Activated CD8-positive, alpha-beta memory T cell treated with anti-CD3 and anti-CD28 coated beads, Interleukin-2, amount 10 ng/mL, durations not matched to agents 7 days and 5 days (primary cell): ENCODE measurements at regions not wholly inside any gene's neighbourhood (a gene's known extent, or its start where the extent isn't known, plus 50 kb on each side); places are given as distances from the start of the nearest gene placed in this dataset.
A peak's percentile ranks its signal among the peaks of the same experiment; 100 is the strongest.
"Not testable (repeated sequence)": the region's sequence is repeated elsewhere in the genome, so short reads cannot be mapped to it uniquely, and the experiment has no call there.

Source experiments
- ATAC-seq: fragments of 150-1000 bp; cut with Tn5 transposase; one replicate; pipeline ENCODE4 v1.10.0; 2021; ENCODE audit warnings: moderate library complexity
- CTCF ChIA-PET: fragments of 350-600 bp; sonication (Branson Sonifier 250); formaldehyde crosslinking; loops from one replicate; lab custom pipeline; 2021; ENCODE audit warnings: antibody characterized with exemption; lab: Charles Lee
- DNase-seq: peaks from one replicate; pipeline ENCODE4 v3.0.0-alpha.2; 2020
- H3K27ac Mint-ChIP-seq: one replicate; pipeline ENCODE4 v1.8.0; 2021; ENCODE audit warnings: mild to moderate bottlenecking, mixed read lengths
- H3K27me3 Mint-ChIP-seq: one replicate; pipeline ENCODE4 v1.8.0; 2021; ENCODE audit warnings: mixed read lengths
- H3K36me3 Mint-ChIP-seq: one replicate; pipeline ENCODE4 v1.8.0; 2021; ENCODE audit warnings: mild to moderate bottlenecking, mixed read lengths
- H3K4me1 Mint-ChIP-seq: one replicate; pipeline ENCODE4 v1.8.0; 2021; ENCODE audit warnings: mixed read lengths
- H3K4me3 Mint-ChIP-seq: one replicate; pipeline ENCODE4 v1.8.0; 2021; ENCODE audit warnings: mild to moderate bottlenecking, moderate library complexity, mixed read lengths
- H3K9me3 Mint-ChIP-seq: one replicate; pipeline ENCODE4 v1.8.0; 2022; ENCODE audit warnings: low read depth, mixed read lengths

DNA sequence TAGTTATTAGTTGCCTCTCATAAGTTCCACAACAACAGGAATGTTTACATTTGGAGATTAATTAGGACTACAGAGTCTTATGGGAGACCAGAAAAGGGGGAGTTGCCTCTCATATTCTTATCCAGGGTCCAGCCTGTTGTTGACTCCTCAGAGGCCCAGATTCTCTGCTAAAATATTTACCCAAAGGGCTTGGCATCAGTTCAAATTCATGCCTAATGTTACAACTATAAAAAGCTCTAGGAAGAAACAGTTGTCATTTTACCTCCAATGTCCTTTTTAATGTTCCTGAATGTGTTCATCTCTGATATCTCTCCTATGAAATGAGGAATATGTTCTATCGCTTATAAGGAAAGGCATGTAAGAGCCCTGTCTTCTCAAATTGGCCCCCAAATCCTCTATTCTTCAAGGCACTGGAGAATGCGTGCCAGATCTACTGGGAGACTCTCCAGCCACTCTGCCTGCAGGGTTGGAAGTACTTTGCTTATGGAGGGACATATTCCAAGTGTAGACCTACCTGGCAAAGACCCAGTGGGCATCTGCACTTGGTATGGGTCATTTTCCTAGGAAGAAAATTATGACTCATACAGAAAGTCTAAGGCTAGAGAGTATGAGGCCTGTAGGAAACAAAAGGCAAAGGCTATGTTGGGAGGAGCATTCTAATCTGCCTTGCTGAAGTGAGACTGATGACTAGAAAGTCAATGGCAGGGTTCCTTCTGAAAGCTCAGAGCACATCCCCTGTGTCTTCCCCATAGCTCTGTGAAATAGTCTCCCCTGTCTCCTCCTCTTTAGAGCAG lies 192.6 kb downstream of the ESM1 start:
- H3K36me3 Mint-ChIP-seq, result peaks cover 11% of the 10 kb centered on the region
- no peak for ATAC-seq
- H3K27me3 Mint-ChIP-seq, result no peaks in the 10 kb centered on the region
- H3K9me3 Mint-ChIP-seq, result no peaks in the 10 kb centered on the region
- no peak overlapping the region for H3K4me3 Mint-ChIP-seq
- CTCF ChIA-PET, result interaction anchor here (1.6 to 1.7 kb wide), 2 partner anchors 48 to 275 kb away, joined by 5 to 6 read pairs; partner anchors contain the start of gene SNX18
- H3K4me1 Mint-ChIP-seq, result peaks cover 30% of the 10 kb centered on the region
- H3K27ac Mint-ChIP-seq, result peak overlapping the region; percentile 26
- DNase-seq, result no peak

DNA sequence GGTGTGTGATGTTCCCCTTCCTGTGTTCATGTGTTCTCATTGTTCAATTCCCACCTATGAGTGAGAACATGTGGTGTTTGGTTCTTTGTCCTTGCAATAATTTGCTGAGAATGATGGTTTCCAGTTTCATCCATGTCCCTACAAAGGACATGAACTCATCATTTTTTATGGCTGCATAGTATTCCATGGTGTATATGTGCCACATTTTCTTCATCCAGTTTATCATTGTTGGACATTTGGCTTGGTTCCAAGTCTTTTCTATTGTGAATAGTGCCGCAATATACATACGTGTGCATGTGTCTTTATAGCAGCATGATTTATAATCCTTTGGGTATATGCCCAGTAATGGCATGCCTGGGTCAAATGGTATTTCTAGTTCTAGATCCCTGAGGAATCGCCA lies 197.5 kb downstream of the ESM1 start:
- not testable (repeated sequence) for H3K36me3 Mint-ChIP-seq, H3K27me3 Mint-ChIP-seq

DNA sequence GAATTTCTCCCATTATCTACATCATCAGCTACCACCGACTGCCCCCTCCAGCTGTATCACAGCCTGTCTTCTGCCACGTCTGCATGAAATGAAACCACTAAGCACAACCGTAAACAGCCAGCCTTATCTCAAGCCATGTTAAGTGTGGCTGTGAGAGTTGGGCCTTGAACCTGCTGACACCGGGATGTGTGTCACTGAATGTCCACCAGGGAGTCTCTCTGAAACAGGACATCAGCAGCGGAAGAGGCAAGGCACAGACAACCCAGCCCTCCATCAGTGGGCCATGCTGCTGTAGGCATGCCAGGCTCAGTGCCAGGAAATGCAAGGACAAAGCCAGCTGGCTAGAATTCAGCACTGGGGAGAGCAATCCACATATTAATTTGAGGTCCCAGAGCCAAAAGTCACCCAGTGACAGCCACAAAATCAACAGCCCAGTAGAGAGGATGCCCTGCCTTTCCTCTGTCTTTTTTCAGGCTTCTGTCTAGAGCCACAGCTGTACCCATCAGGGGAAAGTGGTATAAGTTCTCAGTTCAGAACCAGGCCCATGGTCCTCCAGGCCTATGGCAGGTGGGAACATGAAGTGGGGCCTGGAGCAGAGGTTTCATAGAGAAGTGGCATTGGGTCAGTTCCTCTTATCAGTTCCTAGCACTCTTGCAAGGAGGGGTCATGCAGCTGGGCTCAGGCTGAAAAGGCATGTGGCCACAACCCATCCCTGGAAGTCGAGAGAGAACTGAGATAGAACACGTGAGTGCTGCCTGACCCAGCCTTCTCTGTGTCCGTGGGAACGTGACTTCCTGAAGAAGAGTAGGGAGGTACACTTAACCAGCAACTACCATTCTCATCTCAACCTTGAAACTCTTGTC lies 199.4 kb downstream of the ESM1 start:
- Mint-ChIP-seq H3K27ac (no peak overlapping the region), H3K4me1 (no peaks in the 10 kb centered on the region), H3K27me3 (peaks cover 3% of the 10 kb centered on the region), H3K9me3 (peaks cover 11% of the 10 kb centered on the region), H3K36me3 (peaks cover 11% of the 10 kb centered on the region), H3K4me3 (no peak overlapping the region)
- CTCF ChIA-PET, result interaction anchor here (1.1 kb wide), 1 partner anchor 8 kb away, joined by 3 read pairs; no protein-coding TSS in a partner anchor
- ATAC-seq (no peak), DNase-seq (no peak)

More for the DNA sequence above, 197.5 kb downstream of the ESM1 start:
- DNase-seq, CTCF ChIA-PET, H3K4me3 Mint-ChIP-seq, H3K4me1 Mint-ChIP-seq, H3K27ac Mint-ChIP-seq, ATAC-seq, H3K9me3 Mint-ChIP-seq: not testable (repeated sequence)

DNA sequence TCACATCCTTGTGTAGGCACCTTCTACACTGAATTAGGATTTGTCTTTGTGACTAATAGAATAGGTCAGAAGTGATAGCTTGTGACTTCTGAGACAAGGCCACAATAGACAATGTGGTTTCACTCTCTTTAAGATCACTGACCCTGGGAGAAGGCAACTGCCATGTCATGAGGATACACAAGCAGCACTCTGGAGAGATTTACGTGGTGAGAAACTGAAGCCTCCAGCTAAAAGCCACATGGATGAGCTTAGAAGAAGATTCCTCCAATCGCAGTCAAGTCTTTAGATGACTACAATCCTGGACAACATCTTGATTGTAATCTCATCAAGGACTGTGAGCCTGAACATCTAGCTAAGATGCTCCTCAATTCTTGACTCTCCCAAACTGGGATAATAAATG lies 206.6 kb downstream of the ESM1 start:
- DNase-seq (no peak), ATAC-seq (no peak)
- Mint-ChIP-seq H3K36me3 (peaks cover 10% of the 10 kb centered on the region), H3K27me3 (peaks cover 18% of the 10 kb centered on the region), H3K4me1 (no peaks in the 10 kb centered on the region), H3K9me3 (peaks cover 9% of the 10 kb centered on the region), H3K27ac (no peak overlapping the region), H3K4me3 (no peak overlapping the region)
- CTCF ChIA-PET, result no interaction called here

DNA sequence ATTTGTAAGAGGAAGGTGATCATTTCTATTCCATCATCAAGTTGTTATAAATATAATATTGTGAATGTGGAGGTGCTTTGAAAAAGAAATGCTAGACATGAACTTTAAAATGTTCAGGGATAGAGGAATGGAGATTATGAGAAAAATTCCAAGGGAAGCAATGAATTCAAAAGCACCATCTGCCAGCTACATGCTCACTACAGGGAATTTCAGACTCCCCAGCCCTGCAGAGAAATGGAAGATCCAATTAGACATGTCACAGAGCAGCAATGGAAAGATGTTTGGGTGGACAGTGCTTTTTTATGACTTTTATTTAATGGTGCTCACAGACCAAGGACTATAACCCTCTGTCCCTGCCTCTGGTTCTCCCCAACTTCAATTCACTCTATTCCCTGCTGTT lies 209.7 kb downstream of the ESM1 start:
- peaks cover 2% of the 10 kb centered on the region for H3K36me3 Mint-ChIP-seq
- CTCF ChIA-PET, result no interaction called here
- no peaks in the 10 kb centered on the region for H3K4me1 Mint-ChIP-seq
- no peak overlapping the region for H3K4me3 Mint-ChIP-seq
- no peak for DNase-seq
- no peak overlapping the region for H3K27ac Mint-ChIP-seq
- ATAC-seq, result no peak
- H3K9me3 Mint-ChIP-seq, result no peaks in the 10 kb centered on the region
- peaks cover 15% of the 10 kb centered on the region for H3K27me3 Mint-ChIP-seq

DNA sequence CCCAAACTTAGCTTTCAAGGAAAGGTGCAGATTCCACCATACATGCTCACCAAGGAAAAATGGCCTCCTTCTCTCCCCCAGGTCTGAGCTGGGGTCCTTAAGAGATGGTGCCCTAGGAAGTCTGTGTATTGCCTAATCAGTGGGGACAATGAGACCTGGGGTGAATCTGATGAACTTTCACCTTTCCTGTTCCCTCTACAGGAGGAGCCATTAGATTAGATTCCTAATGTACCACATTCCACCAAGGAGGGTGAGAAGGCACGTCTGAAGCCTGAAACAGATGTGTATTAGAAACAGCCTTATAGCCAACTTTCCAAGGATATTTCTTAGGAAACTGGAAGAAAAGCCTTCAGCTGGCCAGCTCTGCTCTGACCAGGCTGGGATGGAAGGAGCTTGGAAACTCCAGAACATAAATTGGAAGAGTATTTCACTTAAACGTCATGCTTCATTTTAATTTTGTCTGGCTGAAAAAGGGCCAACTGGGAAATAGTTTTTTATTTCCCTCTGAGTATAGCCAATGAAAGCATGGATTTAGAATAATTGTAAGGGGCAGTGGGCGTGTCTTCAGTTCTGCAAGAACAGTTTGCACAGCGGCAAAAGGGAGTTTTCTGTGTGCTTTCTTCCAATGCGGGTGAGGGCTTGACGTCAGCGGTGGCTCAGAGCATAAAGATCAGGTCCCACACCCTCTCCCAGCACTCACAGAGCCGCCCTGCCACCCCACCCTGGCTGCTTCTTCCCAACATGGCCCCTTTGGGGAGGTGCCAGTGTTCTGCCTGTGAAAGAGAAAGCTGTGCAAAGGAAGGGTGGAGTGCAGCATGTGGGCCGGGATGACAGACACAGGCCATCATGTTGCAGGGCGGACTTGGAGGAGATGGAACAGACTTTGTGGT lies 210.9 kb downstream of the ESM1 start:
- H3K27ac Mint-ChIP-seq, result no peak overlapping the region
- peaks cover 15% of the 10 kb centered on the region for H3K27me3 Mint-ChIP-seq
- ATAC-seq (no peak), DNase-seq (no peak)
- CTCF ChIA-PET, result interaction anchor here (0.9 kb wide), 1 partner anchor 257 kb away, joined by 5 read pairs; the partner anchor contains the start of gene SNX18
- no peaks in the 10 kb centered on the region for H3K36me3 Mint-ChIP-seq
- no peak overlapping the region for H3K4me3 Mint-ChIP-seq
- H3K9me3 Mint-ChIP-seq, result no peaks in the 10 kb centered on the region
- no peaks in the 10 kb centered on the region for H3K4me1 Mint-ChIP-seq

DNA sequence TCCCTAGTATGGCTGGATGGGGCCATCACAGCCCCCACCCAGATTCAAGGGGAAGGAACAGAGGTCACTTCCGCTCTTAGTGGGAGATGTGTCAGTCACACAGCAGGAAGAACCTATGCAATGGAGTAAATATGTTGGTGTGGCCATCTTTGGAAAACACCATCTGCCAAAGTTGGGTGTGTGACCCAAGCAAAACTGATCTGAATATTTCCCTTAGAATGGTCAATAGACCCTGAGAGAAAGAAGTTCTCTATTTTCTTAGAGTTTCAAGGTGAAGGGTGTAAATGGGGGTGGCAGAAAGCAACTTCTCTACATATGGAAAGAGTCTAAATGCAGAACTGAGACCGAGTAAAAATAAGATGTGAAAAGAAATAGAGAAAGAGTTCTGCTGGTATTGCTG lies 212.7 kb downstream of the ESM1 start:
- Mint-ChIP-seq H3K27me3 (peaks cover 15% of the 10 kb centered on the region), H3K27ac (no peak overlapping the region), H3K9me3 (no peaks in the 10 kb centered on the region), H3K4me3 (no peak overlapping the region), H3K4me1 (no peaks in the 10 kb centered on the region), H3K36me3 (no peaks in the 10 kb centered on the region)
- ATAC-seq, result no peak
- DNase-seq, result no peak
- CTCF ChIA-PET, result no interaction called here

DNA sequence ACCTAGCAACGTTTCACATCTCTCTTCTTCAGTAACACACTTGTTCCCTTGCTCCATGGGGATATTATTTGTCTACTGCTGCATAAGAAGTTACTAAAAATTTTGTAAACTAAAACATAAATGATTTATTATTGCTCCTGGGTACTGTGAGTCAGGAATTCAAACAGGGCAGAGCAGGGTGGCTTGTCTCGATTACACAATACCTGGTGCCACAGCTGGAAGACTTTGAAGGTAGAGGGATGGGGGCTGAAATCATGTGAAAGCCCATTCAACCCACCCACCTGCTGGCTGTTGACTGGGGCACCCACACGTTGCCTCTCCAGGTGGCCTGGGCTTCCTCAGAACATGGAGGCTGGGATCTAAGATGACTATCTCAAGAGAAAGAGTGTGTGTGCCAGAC lies 213.2 kb downstream of the ESM1 start:
- no peak overlapping the region for H3K4me3 Mint-ChIP-seq
- CTCF ChIA-PET, result no interaction called here
- H3K27me3 Mint-ChIP-seq, result peaks cover 15% of the 10 kb centered on the region
- H3K9me3 Mint-ChIP-seq, result no peaks in the 10 kb centered on the region
- H3K4me1 Mint-ChIP-seq, result no peaks in the 10 kb centered on the region
- H3K27ac Mint-ChIP-seq, result no peak overlapping the region
- DNase-seq, result no peak
- no peak for ATAC-seq
- no peaks in the 10 kb centered on the region for H3K36me3 Mint-ChIP-seq

DNA sequence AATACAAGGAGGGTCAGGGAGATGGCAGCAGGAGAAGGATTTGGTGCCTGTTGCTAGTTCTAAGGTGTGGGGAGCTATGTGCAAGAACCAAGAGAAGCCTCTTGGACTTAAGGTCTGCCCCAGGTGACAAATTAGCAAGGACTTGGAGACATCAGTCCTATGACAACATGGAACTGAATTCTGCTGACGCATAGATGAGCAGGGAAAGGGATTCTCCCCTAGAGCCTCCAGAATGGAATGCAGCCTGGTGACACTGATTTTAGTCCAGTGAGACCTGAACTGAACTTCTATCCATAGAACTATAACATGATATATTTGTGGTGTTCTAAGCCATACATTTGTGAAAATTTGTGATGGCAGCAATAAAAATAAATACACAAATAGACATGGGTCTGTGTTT lies 215.6 kb downstream of the ESM1 start:
- Mint-ChIP-seq H3K27me3 (peaks cover 5% of the 10 kb centered on the region), H3K27ac (no peak overlapping the region), H3K4me3 (no peak overlapping the region), H3K9me3 (no peaks in the 10 kb centered on the region), H3K36me3 (no peaks in the 10 kb centered on the region), H3K4me1 (no peaks in the 10 kb centered on the region)
- CTCF ChIA-PET, result no interaction called here
- ATAC-seq (no peak), DNase-seq (no peak)

DNA sequence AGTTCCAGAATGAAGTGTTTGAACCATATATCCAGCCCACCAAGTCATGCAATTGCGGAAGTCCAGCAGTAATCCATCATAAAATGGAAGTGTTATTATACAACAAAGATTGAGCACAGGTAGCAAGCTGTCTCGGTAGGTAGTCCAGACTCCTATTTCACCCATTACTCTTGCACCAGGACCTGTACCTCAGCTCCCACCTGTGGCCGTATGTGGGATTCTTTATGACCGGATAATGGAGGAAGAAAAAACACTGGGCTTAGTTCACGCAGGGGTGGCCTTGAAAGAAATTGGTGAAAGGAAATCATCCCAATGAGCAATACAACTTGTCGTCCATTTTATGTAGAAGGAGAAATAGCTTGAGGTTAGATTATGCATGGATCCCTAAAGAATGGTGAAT lies 216.3 kb downstream of the ESM1 start:
- CTCF ChIA-PET, result no interaction called here
- no peak for ATAC-seq

DNA sequence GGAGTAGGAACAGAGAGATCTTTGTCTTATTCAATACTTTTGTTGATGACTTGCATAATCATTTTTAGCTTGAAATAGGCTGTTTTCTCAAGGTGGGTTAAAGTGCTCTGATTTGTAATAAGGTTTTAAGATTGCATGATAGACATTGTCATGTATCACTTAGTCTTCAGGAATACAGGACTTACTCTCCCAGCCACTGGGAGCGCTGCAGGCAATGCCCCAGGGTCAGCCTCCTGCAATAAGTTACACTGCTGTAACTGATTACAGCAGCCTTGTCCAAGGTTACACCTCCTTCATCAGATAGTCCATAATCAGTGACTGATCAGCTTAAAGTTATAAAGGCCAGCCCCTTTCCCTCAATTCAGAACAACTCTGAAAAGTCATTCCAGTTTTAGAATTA lies 218.6 kb downstream of the ESM1 start:
- Mint-ChIP-seq H3K4me3 (no peak overlapping the region), H3K36me3 (no peaks in the 10 kb centered on the region), H3K27ac (no peak overlapping the region), H3K4me1 (no peaks in the 10 kb centered on the region), H3K9me3 (no peaks in the 10 kb centered on the region), H3K27me3 (peaks cover 4% of the 10 kb centered on the region)
- CTCF ChIA-PET, result no interaction called here
- ATAC-seq (no peak), DNase-seq (no peak)

More for the DNA sequence above, 216.3 kb downstream of the ESM1 start:
- no peak overlapping the region for H3K4me3 Mint-ChIP-seq
- peaks cover 4% of the 10 kb centered on the region for H3K27me3 Mint-ChIP-seq
- no peak for DNase-seq
- no peaks in the 10 kb centered on the region for H3K9me3 Mint-ChIP-seq
- H3K36me3 Mint-ChIP-seq, result no peaks in the 10 kb centered on the region
- no peak overlapping the region for H3K27ac Mint-ChIP-seq
- H3K4me1 Mint-ChIP-seq, result no peaks in the 10 kb centered on the region

DNA sequence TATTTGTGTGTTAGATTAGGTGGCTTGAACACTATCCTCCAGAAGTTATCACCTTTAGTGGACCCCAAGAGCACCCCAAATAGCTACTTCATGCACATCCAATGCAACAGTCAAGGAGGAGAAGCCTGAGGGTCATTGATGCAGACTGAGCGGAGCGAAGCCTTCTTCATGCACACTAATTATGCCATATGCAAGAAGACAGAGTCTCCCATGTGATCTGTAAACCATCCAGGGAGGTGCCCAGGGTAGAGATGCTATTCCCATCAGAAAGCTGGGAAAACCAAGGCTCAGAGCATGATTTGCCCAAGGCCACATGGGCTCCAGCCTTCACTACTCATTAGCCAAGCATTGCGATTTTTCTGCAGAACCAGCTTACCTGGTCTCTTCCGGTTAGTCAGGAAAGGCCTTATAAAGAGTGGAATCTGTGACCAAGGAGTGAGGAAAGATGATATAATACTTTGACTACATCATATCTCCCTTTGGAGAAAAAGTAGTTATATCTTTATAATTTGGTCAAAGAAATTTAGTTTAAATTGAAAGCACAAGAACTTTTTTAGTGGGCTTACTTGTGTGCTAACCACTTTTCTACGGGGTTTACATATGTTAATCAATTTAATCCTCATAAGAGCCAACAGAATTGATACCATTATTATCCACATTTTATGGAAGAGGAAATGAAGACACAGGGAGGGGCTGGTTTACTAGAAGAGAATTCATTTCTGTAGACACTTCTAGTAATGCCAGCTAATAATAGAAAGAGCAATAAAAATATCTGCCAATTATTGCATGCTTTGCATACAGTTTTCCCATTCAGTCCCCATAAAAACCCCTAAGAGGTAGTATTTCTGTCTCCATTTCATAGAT lies 220.0 kb downstream of the ESM1 start:
- Mint-ChIP-seq H3K9me3 (no peaks in the 10 kb centered on the region), H3K27ac (no peak overlapping the region), H3K36me3 (no peaks in the 10 kb centered on the region), H3K4me3 (no peak overlapping the region), H3K4me1 (peaks cover 4% of the 10 kb centered on the region), H3K27me3 (peaks cover 4% of the 10 kb centered on the region)
- CTCF ChIA-PET, result interaction anchor here (0.6 to 1.3 kb wide), 2 partner anchors 14 to 22 kb away, joined by 3 read pairs; no protein-coding TSS in a partner anchor
- DNase-seq (no peak), ATAC-seq (no peak)
